Neural crest cell (in vitro differentiated cells): ENCODE measurements at regions not wholly inside any gene's neighbourhood (a gene's known extent, or its start where the extent isn't known, plus 50 kb on each side); places are given as distances from the start of the nearest gene placed in this dataset.

Source experiments
- DNase-seq: peaks from one replicate; pipeline ENCODE4 v3.0.0; 2021; ENCODE audit warnings: low read depth, mixed read lengths, low spot score
- H3K27ac Mint-ChIP-seq: one replicate; pipeline ENCODE4 v1.8.0; 2021; ENCODE audit warnings: mild to moderate bottlenecking, mixed read lengths; ENCODE audit not compliant: unreplicated experiment
- H3K27me3 Mint-ChIP-seq: 2 replicates; pipeline ENCODE4 v1.8.0; 2021; ENCODE audit warnings: low read depth, mild to moderate bottlenecking, mixed read lengths
- H3K36me3 Mint-ChIP-seq: 2 replicates; pipeline ENCODE4 v1.8.0; 2021; ENCODE audit warnings: low read depth, mild to moderate bottlenecking, mixed read lengths
- H3K4me1 Mint-ChIP-seq: 2 replicates; pipeline ENCODE4 v1.8.0; 2021; ENCODE audit warnings: mixed read lengths
- H3K4me3 Mint-ChIP-seq: one replicate; pipeline ENCODE4 v1.8.0; 2021; ENCODE audit warnings: mild to moderate bottlenecking, mixed read lengths
- H3K9me3 Mint-ChIP-seq: 2 replicates; pipeline ENCODE4 v1.8.0; 2021; ENCODE audit warnings: mixed read lengths
- CTCF ChIP-seq: fragments of 200-600 bp; sonication (generic); conservative IDR thresholded peaks from 2 replicates; pipeline ENCODE4 v1.5.0; 2021; ENCODE audit warnings: antibody characterized with exemption, mild to moderate bottlenecking

DNA sequence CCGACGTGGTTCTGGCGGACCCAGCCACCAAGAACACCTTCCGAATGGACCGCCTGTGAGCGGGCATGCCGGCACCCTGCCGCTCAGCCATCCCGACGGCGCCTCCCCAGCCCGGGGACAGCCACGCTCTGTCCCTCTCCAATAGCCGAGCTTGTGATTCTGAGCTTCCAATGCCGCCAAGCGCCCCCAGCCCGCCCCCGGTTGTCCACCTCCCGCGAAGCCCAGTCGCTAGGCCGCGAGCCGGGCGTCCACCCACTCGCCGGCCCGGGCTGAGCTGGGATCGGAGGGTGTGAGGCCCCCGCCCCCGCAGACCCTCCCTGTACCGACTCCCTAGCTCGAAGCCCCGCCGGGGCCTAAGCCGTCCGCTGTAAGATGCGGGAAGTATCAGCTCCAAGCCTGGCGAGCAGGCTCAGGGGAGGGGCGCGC is 1195.1 kb upstream of the CHAC2 start:
- no peak for DNase-seq
- no peak for TF ChIP-seq CTCF
- H3K9me3 Mint-ChIP-seq = peaks cover 8% of the 10 kb centered on the region
- H3K27ac Mint-ChIP-seq = no peak overlapping the region
- no peaks in the 10 kb centered on the region for H3K27me3 Mint-ChIP-seq
- H3K4me3 Mint-ChIP-seq = no peak overlapping the region
- no peaks in the 10 kb centered on the region for H3K4me1 Mint-ChIP-seq
- peaks cover 9% of the 10 kb centered on the region for H3K36me3 Mint-ChIP-seq

- no peak for TF ChIP-seq CTCF
- no peak for DNase-seq
- H3K9me3 Mint-ChIP-seq = peaks cover 8% of the 10 kb centered on the region
- no peak overlapping the region for H3K27ac Mint-ChIP-seq
- H3K4me3 Mint-ChIP-seq = no peak overlapping the region
- no peaks in the 10 kb centered on the region for H3K4me1 Mint-ChIP-seq
- no peaks in the 10 kb centered on the region for H3K27me3 Mint-ChIP-seq
- peaks cover 9% of the 10 kb centered on the region for H3K36me3 Mint-ChIP-seq
Observed at GRCh38 chr2:52571380-52572347, 1195.9 kb upstream of the CHAC2 start.

- no peak for DNase-seq
- TF ChIP-seq CTCF = no peak
- H3K27me3 Mint-ChIP-seq = no peaks in the 10 kb centered on the region
- H3K27ac Mint-ChIP-seq = no peak overlapping the region
- H3K36me3 Mint-ChIP-seq = peaks cover 9% of the 10 kb centered on the region
- H3K4me1 Mint-ChIP-seq = no peaks in the 10 kb centered on the region
- peaks cover 8% of the 10 kb centered on the region for H3K9me3 Mint-ChIP-seq
- no peak overlapping the region for H3K4me3 Mint-ChIP-seq
Observed at GRCh38 chr2:52570716-52571115, 1196.9 kb upstream of the CHAC2 start.

DNA sequence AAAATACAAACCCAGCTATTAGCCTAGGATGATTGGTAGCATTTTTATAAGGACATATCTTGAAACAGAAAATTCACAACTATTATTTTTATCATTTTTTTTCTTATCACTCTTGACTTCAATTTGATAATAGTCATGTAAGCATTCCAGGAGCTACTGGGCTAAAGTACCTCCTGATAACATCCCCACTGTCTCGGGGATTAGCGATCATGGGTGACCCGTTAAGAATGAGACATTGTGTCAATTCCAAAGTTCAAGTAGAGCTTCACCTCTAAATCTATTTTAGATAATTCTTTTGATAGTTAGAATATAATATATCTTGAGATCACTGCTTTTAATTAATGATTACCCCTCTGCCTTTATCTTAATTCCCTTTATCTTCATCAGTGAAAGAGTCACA is 1204.5 kb upstream of the CHAC2 start:
- Mint-ChIP-seq H3K27ac (no peak overlapping the region), H3K36me3 (no peaks in the 10 kb centered on the region), H3K4me1 (no peaks in the 10 kb centered on the region), H3K27me3 (no peaks in the 10 kb centered on the region), H3K4me3 (no peak overlapping the region), H3K9me3 (no peaks in the 10 kb centered on the region)
- no peak for TF ChIP-seq CTCF
- DNase-seq = no peak

GRCh38 chr2:52558265-52558664 is 1209.3 kb upstream of the CHAC2 start:
- Mint-ChIP-seq H3K27ac (no peak overlapping the region), H3K27me3 (no peaks in the 10 kb centered on the region), H3K4me1 (no peaks in the 10 kb centered on the region), H3K9me3 (peaks cover under 1% of the 10 kb centered on the region), H3K4me3 (no peak overlapping the region), H3K36me3 (no peaks in the 10 kb centered on the region)
- no peak for TF ChIP-seq CTCF
- DNase-seq = no peak
